ENCODE measurements at regions not wholly inside any gene's neighbourhood (a gene's known extent, or its start where the extent isn't known, plus 50 kb on each side); places are given as distances from the start of the nearest gene placed in this dataset.

DNA sequence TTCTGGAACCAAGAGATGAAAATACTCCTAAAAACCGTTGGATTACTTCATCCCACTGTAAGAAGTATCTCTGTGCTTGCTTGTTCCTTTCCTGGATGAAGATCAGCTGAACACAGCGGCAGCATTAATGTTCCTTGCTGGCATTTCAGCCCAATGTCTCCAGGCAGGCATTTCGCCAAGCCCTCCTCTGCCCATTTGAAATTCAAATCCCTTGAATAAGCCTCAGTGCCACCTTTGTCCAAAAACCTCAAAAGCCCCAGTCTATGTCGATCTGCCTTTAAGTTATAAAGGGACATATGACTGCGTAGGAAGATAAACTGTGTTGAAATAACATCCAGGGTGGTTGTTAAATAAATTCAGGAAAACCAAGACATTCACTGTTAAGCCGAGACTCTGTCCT lies 156.8 kb upstream of the PDZRN3 start:
- Histone ChIP-seq H3K4me3 (ENCODE audit: insufficient read depth, low read length) (peak overlapping the region; percentile 59), H2AFZ (ENCODE audit: low read length) (peak overlapping the region; percentile 93), H4K20me1 (ENCODE audit: insufficient read depth, low read length) (no peaks in the 10 kb centered on the region), H3K9me3 (ENCODE audit: low read depth, low read length) (no peaks in the 10 kb centered on the region), H3K27ac (ENCODE audit: low read depth, low read length) (peak overlapping the region; percentile 64), H3K4me2 (ENCODE audit: insufficient read depth, low read length) (peak overlapping the region; percentile 78), H3K36me3 (ENCODE audit: insufficient read depth, low read length) (no peaks in the 10 kb centered on the region), H3K4me1 (ENCODE audit: insufficient read depth, low read length) (peaks cover 27% of the 10 kb centered on the region), H3K27me3 (ENCODE audit: insufficient read depth, low read length) (no peaks in the 10 kb centered on the region), H3K79me2 (ENCODE audit: insufficient read depth, low read length) (no peaks in the 10 kb centered on the region)
- peak; percentile 36 for DNase-seq (ENCODE audit: insufficient read length, low spot score, missing footprints)
- TF ChIP-seq, protein P1, sequence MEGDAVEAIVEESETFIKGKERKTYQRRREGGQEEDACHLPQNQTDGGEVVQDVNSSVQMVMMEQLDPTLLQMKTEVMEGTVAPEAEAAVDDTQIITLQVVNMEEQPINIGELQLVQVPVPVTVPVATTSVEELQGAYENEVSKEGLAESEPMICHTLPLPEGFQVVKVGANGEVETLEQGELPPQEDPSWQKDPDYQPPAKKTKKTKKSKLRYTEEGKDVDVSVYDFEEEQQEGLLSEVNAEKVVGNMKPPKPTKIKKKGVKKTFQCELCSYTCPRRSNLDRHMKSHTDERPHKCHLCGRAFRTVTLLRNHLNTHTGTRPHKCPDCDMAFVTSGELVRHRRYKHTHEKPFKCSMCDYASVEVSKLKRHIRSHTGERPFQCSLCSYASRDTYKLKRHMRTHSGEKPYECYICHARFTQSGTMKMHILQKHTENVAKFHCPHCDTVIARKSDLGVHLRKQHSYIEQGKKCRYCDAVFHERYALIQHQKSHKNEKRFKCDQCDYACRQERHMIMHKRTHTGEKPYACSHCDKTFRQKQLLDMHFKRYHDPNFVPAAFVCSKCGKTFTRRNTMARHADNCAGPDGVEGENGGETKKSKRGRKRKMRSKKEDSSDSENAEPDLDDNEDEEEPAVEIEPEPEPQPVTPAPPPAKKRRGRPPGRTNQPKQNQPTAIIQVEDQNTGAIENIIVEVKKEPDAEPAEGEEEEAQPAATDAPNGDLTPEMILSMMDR (IDR thresholded peaks at IDR 0.05; ENCODE audit: extremely low read depth, low read depth, low read length), result no peak

DNA sequence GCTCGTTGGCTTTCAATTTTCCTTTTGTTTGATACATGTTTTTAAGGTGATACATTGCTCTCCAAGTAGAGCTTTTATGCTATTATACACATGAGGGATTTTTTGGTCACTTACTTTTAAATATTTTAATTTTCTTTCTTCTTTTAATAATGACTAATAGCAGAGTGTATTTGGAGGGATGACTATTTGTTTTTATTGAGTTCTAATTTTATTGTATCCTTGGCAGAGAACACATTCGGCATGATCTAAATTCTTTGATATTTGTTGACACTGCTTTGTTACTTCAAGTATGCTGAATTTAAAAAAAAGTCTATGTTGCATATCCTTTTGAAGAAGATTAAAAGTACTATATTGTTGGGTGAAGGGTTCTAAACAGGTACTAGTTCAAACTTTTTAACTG lies 149.9 kb upstream of the PDZRN3 start:
- H3K36me3 ChIP-seq (ENCODE audit: insufficient read depth, low read length), result no peaks in the 10 kb centered on the region
- H3K27me3 ChIP-seq (ENCODE audit: insufficient read depth, low read length), result no peaks in the 10 kb centered on the region
- peak; percentile 14 for DNase-seq (ENCODE audit: insufficient read length, low spot score, missing footprints)
- H3K9me3 ChIP-seq (ENCODE audit: low read depth, low read length), result no peaks in the 10 kb centered on the region
- H3K4me3 ChIP-seq (ENCODE audit: insufficient read depth, low read length), result no peak overlapping the region
- no peak overlapping the region for H3K4me2 ChIP-seq (ENCODE audit: insufficient read depth, low read length)
- no peaks in the 10 kb centered on the region for H3K79me2 ChIP-seq (ENCODE audit: insufficient read depth, low read length)
- H3K27ac ChIP-seq (ENCODE audit: low read depth, low read length), result no peak overlapping the region
- TF ChIP-seq, protein P1 (IDR thresholded peaks at IDR 0.05; ENCODE audit: extremely low read depth, low read depth, low read length), result no peak
- H3K4me1 ChIP-seq (ENCODE audit: insufficient read depth, low read length), result peaks cover 19% of the 10 kb centered on the region
- H4K20me1 ChIP-seq (ENCODE audit: insufficient read depth, low read length), result no peaks in the 10 kb centered on the region
- H2AFZ ChIP-seq (ENCODE audit: low read length), result no peak overlapping the region

GRCh38 chr3:73773233-73773632 lies 148.5 kb upstream of the PDZRN3 start:
- H3K36me3 ChIP-seq (ENCODE audit: insufficient read depth, low read length), result no peaks in the 10 kb centered on the region
- H3K4me2 ChIP-seq (ENCODE audit: insufficient read depth, low read length), result no peak overlapping the region
- peak; percentile 26 for DNase-seq (ENCODE audit: insufficient read length, low spot score, missing footprints)
- H3K9me3 ChIP-seq (ENCODE audit: low read depth, low read length), result no peaks in the 10 kb centered on the region
- no peaks in the 10 kb centered on the region for H4K20me1 ChIP-seq (ENCODE audit: insufficient read depth, low read length)
- H3K4me1 ChIP-seq (ENCODE audit: insufficient read depth, low read length), result peaks cover 23% of the 10 kb centered on the region
- H3K27me3 ChIP-seq (ENCODE audit: insufficient read depth, low read length), result no peaks in the 10 kb centered on the region
- H2AFZ ChIP-seq (ENCODE audit: low read length), result no peak overlapping the region
- no peak overlapping the region for H3K4me3 ChIP-seq (ENCODE audit: insufficient read depth, low read length)
- TF ChIP-seq, protein P1 (IDR thresholded peaks at IDR 0.05; ENCODE audit: extremely low read depth, low read depth, low read length), result no peak
- H3K79me2 ChIP-seq (ENCODE audit: insufficient read depth, low read length), result no peaks in the 10 kb centered on the region
- no peak overlapping the region for H3K27ac ChIP-seq (ENCODE audit: low read depth, low read length)

- H4K20me1 ChIP-seq (ENCODE audit: insufficient read depth, low read length), result no peaks in the 10 kb centered on the region
- no peak overlapping the region for H3K4me2 ChIP-seq (ENCODE audit: insufficient read depth, low read length)
- H3K9me3 ChIP-seq (ENCODE audit: low read depth, low read length), result no peaks in the 10 kb centered on the region
- H3K4me3 ChIP-seq (ENCODE audit: insufficient read depth, low read length), result no peak overlapping the region
- no peak overlapping the region for H2AFZ ChIP-seq (ENCODE audit: low read length)
- no peaks in the 10 kb centered on the region for H3K27me3 ChIP-seq (ENCODE audit: insufficient read depth, low read length)
- H3K79me2 ChIP-seq (ENCODE audit: insufficient read depth, low read length), result no peaks in the 10 kb centered on the region
- peak overlapping the region; percentile 43 for H3K27ac ChIP-seq (ENCODE audit: low read depth, low read length)
- peaks cover 28% of the 10 kb centered on the region for H3K4me1 ChIP-seq (ENCODE audit: insufficient read depth, low read length)
- TF ChIP-seq, protein P1 (IDR thresholded peaks at IDR 0.05; ENCODE audit: extremely low read depth, low read depth, low read length), result no peak
- DNase-seq (ENCODE audit: insufficient read length, low spot score, missing footprints), result no peak
- no peaks in the 10 kb centered on the region for H3K36me3 ChIP-seq (ENCODE audit: insufficient read depth, low read length)
These were observed 147.5 kb upstream of the PDZRN3 start for GRCh38 chr3:73772076-73772886.

Data from osteoblast (primary cell).